GM19025 (cell line): ENCODE measurements at regions not wholly inside any gene's neighbourhood (a gene's known extent, or its start where the extent isn't known, plus 50 kb on each side); places are given as distances from the start of the nearest gene placed in this dataset.
A peak's percentile ranks its signal among the peaks of the same experiment; 100 is the strongest.
"Not testable (repeated sequence)": the region's sequence is repeated elsewhere in the genome, so short reads cannot be mapped to it uniquely, and the experiment has no call there.

Experiments
- ATAC-seq: cut with Tn5 transposase; IDR thresholded peaks from one replicate; pipeline ENCODE4 v1.9.1; 2021; ENCODE audit warnings: mild to moderate bottlenecking, low read depth, moderate library complexity; ENCODE audit not compliant: unreplicated experiment

DNA sequence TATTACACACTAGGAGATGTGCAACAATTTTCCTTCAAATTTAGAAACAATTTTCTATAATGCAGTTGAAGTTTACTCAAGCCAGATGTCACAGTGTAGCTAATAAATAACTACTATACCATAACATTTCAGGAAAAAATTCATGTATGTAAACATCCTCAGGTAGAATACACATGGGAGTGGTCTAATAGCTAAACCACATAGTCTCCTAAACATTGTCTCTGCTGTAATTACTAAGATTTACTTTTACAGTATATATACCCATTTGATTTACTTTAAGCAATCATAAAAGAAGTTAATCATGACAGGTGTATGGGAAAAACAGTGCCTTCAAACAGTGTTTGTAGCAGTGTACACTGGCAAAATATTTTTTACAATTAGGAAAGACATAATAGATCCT, 110.1 kb upstream of the GRM7 start:
- ATAC-seq = no peak

DNA sequence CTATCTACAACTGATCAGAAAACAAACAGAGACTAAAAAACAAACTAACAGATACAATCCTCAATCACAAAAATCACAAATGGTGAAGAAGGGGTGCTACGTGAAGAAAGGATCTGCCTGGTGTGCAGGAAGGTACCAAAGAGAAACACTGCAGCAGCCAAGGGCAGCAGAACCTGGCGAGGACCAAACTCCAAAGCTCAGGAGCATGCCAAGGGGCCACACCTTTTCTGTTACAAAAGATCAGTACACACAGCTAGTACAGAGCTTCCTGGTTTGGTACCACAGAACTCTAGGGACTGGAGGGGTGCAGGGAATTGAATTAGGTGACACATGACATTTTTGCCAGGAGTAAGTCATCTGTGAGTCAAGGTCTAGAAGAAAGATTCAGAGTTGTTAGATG, 107.4 kb upstream of the GRM7 start:
- no peak for ATAC-seq

DNA sequence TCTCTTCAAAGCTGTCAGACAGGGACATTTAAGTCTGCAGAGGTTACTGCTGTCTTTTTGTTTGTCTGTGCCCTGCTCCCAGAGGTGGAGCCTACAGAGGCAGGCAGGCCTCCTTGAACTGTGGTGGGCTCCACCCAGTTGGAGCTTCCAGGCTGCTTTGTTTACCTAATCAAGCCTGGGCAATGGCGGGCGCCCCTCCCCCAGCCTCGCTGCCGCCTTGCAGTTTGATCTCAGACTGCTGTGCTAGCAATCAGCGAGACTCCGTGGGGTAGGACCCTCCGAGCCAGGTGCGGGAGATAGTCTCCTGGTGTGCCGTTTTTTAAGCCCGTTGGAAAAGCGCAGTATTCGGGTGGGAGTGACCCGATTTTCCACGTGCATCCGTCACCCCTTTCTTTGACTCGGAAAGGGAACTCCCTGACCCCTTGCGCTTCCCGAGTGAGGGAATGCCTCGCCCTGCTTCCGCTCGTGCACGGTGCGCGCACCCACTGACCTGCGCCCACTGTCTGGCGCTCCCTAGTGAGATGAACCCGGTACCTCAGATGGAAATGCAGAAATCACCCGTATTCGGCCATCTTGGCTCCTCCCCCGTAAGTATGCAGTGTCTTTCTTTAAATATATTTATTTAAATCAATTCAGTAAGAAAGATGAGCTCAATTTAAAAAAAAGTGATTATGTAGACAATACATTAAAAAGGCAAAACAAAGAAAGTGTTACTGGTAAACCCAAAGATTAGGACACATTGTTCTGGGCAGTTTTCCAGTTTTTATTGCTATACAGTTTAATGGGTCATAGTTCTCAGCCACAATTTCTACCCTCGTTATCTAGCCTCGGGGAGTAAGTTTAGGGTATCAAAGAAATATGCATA, 91.2 kb upstream of the GRM7 start:
- not testable (repeated sequence) for ATAC-seq

DNA sequence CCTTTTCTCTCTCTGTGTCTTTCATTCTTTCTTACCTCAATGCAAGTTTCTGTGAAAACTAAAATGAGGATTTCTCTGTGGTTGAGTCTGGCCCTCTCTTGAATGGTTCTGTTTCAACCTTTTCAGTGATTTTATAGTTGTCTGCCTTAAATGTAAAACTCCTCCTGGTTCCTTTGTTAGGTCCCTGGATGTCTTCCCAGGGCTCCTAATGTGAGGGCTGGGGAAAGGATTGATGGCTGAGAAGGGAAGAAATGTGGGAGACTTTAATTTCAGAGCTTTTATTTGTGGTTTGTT, 90.6 kb upstream of the GRM7 start:
- no peak for ATAC-seq

DNA sequence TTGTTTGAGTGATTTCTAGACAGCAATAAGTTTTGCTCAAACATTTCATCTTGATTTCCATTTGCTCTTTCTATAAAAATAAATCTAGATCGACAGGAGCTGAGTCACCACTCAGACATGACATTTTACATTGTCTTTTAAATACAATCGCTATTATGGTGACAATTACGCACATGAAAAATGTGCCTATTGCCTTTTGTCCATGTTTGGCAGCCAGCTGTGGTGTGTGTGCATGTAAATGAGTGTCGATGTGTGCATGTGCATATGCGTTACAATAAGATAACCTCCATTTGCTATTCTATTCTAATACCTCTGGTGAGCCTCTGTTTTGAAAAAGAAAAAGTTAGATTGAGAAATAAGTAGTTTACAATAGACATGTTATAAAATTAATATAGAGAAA, 89.7 kb upstream of the GRM7 start:
- ATAC-seq = no peak

DNA sequence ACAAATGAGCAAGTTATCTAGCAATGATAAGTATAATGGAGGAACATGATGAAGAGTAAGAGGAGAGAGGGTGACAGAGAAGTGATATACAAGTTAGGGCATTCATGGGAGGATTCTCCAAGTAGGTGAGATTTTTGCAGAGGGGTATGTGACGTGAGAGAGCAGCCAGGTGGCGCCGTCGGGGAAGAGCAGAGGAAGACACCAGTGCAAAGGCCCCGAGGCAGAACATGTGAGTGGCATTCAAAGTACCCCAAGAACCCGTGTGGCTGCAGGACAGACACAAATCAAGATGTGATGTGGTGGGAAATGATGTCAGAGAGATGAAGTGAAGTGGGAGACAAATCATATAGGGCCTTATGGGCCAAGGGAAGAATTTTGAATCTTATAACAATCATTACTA, 81.8 kb upstream of the GRM7 start:
- ATAC-seq = no peak

DNA sequence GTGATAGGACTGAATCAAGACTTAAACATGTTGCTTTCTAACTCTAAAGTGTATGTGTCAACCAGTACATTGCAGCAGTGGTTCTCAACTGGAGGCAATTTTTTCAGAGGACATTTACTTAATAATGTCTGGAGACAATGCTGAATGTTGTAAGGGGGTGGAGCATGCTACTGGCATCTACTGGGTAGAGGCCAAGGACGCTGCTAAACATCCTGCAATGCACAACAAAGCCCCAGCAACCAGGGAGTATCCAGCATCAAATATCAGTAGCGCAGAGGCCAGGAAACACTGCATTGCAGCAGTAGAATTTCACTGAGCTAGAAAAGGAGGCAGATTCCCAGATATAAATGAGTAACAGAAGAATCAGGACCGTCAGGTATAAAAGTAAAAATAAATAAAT, 79.8 kb upstream of the GRM7 start:
- no peak for ATAC-seq

DNA sequence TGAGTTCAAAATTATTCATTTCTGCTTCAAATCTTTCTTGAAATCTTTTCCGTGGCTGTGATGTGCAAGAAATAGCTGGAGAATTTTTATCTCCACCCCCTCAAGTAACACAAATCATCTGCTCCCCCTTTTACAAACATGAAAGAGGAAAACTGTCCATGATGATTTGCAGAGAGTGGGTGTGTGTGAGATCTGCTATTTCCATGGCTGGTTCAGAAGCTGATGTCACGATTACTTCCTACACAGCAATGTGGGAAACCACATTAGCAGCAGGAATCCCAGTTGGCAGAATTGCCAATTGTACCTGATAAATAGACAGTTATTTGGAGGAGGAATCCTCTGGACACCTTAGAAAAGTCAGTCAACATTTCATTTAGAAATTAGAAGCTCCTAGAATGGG, 75.2 kb upstream of the GRM7 start:
- no peak for ATAC-seq

DNA sequence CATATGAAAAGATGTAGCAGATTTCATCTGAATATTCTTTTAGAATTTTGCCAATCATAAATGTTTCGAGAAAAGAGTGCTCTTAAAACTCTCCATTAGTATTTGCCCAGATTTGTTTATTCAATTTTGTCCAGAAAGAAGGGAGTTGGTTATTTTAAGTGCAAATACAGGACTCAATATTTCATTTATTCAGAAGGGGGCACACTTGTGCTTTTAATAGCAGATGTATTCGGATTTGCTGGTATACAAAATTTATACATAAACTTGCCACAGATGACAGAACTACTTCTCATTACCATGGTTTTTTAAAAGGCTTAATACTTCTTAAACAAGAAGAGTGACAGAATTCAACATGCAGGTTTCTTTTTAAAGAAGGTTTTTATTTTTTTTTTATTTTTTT, 69.8 kb upstream of the GRM7 start:
- no peak for ATAC-seq

DNA sequence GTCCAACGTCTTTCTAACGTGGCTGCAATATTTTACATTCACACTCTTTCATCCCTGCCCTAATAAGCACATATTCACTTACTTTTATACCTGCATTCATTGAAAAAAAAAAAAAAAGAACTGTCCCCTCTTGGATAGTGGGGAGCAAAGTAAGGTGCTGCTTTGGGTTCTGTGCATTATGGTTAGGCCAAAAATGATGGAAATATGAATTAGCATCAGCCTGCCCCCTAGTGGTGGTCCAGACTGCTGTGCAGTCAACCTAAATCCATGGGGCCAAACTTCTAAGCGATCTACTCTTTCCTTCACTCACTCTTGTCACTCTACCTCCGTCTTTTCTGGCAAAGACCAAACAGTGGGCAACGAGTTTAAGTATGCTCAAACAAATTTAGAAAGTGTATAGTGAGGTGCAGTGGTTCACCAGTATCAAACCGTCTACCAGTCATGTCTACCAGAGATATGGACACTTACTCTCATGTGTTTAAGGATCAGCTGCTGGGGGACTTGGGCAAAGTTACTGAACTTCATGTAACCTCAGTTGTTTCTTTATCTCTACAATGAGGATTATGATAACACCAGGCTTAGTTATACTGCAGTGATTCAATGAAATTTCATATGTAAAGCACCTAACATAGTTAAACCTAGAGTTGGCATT, 61.5 kb upstream of the GRM7 start:
- peak; percentile 80 for ATAC-seq

DNA sequence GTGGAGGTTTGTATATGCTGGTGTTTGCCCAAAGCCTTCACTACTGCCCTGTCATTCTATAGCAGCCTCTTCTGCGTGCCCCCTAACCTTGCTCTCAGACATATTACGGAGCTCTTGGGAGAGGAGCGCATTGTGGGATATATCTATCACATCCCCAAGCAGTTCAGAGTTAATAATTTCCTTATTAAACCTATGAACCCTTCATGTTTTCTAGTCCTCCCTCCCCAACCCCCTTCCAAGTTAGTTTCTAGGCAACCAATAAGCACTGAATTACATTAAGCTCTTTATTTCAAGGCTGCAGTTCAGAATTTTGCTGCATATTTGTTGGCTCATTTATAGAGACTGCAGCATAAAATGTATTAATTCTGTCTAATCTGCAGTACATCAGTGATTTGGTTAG, 57.3 kb upstream of the GRM7 start:
- ATAC-seq = no peak

DNA sequence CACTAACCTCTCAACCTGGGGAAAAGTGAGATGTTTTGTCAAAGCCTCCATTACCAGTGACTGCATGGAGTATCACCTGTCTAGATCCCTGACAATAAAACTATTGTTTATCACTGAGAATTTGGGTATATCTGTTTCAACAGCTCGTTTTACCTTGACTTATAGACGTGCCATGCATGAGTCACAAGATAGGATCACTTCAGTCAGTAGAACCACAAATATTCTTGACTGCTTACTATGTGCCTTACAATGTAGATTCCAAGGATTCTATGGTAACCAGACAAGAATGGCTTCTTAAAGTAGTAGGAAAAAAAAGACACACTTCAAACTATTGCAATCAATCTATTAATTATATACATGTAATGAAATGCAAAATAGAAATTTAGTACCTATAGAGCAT, 55.7 kb upstream of the GRM7 start:
- ATAC-seq = no peak

DNA sequence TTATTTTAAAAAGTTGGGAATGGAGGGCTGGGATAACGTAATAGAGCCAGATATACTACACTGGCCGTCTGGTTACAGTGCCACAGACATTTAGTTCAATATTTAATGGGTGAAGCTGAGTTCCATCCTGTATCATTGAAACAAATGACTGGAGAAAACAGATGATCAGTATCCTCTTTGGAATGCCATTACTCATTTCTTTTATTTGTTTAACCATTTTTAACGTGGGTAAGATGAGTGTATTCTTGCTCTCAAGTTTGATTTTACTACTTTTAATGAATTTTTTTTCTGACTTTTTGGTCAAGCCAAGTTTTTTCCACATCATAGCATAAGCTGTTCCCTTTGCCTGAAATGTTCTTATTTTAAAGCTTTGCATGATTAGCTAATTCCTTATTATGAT, 53.9 kb upstream of the GRM7 start:
- no peak for ATAC-seq

DNA sequence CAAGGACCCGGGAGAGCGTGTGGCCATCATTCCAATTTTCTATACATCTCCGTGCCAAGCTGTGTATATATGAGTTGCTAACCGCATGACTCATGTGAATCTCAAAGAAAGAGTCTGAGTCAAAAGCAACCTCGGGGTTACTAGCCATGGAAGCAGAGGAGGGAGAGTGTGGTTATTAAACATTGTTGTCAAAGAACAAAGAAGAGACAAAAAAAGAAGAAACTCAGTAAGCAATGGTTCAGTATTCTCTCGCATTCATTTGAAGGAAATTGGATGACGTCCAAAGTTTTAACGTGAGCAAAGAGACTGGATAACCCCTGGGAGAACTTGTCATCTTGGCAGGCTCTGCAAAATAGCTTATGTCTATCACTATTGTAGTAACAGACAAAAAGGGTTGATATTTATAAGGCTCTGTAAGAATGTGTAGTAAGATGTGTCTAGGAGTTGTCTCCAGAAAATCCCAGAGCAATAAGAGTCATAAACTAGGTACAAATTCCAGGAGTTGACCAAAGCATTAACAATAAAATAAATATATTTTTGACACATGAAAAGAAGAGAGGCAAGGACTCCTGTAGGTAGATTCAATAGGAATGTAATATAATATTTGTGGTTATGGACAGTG, 52.8 kb upstream of the GRM7 start:
- no peak for ATAC-seq

DNA sequence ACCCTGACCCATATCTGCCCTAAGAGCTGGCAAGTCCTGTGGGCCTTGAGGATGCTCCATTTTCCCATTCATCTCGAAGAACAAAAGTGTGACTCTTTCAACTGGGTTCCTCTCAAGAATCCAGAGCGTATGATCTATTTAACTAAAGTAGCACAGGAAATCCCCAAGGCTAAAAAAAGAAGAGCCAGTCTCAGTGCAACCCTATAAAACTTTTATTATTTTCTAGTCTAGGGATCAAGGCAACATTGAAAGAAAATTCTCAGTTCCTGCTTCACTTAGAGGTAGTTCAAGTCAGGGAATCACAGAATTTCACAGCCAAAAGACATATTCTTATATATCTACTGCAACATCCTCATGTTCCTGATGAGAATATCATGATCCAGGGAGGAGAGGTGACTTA, 51.6 kb upstream of the GRM7 start:
- no peak for ATAC-seq
